B cell (primary cell): ENCODE measurements at regions not wholly inside any gene's neighbourhood (a gene's known extent, or its start where the extent isn't known, plus 50 kb on each side); places are given as distances from the start of the nearest gene placed in this dataset.

Experiments used
- EZH2 ChIP-seq: IDR thresholded peaks from 2 replicates; pipeline ENCODE4 v1.6.1; 2012; ENCODE audit warnings: borderline replicate concordance, low read depth, mild to moderate bottlenecking, moderate library complexity, low read length; ENCODE audit not compliant: insufficient read depth, poor library complexity, severe bottlenecking
- TF ChIP-seq, protein P1 (sequence below): fragments of 200-600 bp; IDR thresholded peaks from one replicate; pipeline ENCODE4 v1.8.0; 2022; ENCODE audit warnings: antibody characterized with exemption, mild to moderate bottlenecking

DNA sequence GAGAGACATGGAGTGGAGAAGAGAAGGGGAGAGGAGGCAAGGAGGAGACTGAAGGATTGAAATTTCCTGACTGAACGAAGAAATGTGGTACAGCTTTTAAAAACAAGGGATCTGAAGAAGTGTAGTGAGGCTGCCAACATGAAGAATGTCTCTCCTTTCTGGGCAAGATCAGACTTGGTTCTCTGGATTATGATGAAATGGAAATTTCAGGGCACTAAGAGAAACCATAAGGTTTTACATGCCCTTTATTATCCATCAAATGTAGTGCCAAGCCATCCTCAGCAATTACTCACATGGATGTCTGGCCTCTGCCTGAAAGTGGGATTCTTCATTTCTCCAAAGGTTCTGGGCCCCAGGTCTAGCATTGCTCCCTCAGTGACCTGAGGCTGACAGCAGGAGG is 77.6 kb upstream of the CCDC80 start:
- TF ChIP-seq, protein P1, sequence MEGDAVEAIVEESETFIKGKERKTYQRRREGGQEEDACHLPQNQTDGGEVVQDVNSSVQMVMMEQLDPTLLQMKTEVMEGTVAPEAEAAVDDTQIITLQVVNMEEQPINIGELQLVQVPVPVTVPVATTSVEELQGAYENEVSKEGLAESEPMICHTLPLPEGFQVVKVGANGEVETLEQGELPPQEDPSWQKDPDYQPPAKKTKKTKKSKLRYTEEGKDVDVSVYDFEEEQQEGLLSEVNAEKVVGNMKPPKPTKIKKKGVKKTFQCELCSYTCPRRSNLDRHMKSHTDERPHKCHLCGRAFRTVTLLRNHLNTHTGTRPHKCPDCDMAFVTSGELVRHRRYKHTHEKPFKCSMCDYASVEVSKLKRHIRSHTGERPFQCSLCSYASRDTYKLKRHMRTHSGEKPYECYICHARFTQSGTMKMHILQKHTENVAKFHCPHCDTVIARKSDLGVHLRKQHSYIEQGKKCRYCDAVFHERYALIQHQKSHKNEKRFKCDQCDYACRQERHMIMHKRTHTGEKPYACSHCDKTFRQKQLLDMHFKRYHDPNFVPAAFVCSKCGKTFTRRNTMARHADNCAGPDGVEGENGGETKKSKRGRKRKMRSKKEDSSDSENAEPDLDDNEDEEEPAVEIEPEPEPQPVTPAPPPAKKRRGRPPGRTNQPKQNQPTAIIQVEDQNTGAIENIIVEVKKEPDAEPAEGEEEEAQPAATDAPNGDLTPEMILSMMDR, result no peak
- TF ChIP-seq EZH2, result no peak
